A549 (cell line): ENCODE measurements at regions not wholly inside any gene's neighbourhood (a gene's known extent, or its start where the extent isn't known, plus 50 kb on each side); places are given as distances from the start of the nearest gene placed in this dataset.

Source experiments
- ATAC-seq, 2 experiments: fragments of 200-7000 bp in 1 of 2; fragments of >200 bp in 1 of 2; cut with Nextera tagmentation in 1 of 2; cut with Tn5 transposase in 1 of 2; 3 replicates each; pipeline versions ENCODE4 v1.8.0 to v1.9.1; 2018 to 2020; ENCODE audit warnings: mild to moderate bottlenecking in 1 of 2, moderate library complexity in 1 of 2
- CTCF ChIA-PET: fragments of 300-600 bp; sonication (Branson Sonifier 250); formaldehyde crosslinking; extraction: SDS; loops from one replicate; lab custom pipeline; 2021; ENCODE audit warnings: antibody characterized with exemption, inconsistent platforms; lab: Yijun Ruan, JAX
- POLR2A ChIA-PET: fragments of 350-600 bp; formaldehyde crosslinking; extraction: SDS; loops from one replicate; lab custom pipeline; 2021; ENCODE audit warnings: antibody characterized with exemption, inconsistent platforms; lab: Yijun Ruan, JAX
- DNase-seq, 2 experiments: peaks; one replicate each; pipeline versions ENCODE4 v3.0.0 to v3.0.0-alpha.2; 2011 to 2016; ENCODE audit warnings: low read depth in 1 of 2, low spot score in 1 of 2
- FAIRE-seq: peaks from 2 replicates; lab custom pipeline; 2011; peaks lifted over from hg19 to GRCh38; lab: Jason Lieb, UNC
- H3K27ac ChIP-seq, 2 experiments: fragments of >200 bp; sonication (Bioruptor Twin); formaldehyde crosslinking; 3 replicates each; pipeline ENCODE4 v1.5.1; 2016 to 2017
- H3K4me1 ChIP-seq: fragments of >200 bp; sonication (Bioruptor Twin); formaldehyde crosslinking; 3 replicates; pipeline ENCODE4 v1.6.1; 2016
- H3K4me2 ChIP-seq: fragments of >200 bp; sonication (Bioruptor Twin); formaldehyde crosslinking; 3 replicates; pipeline ENCODE4 v1.6.1; 2016
- H3K4me3 ChIP-seq: fragments of >200 bp; sonication (Bioruptor Twin); formaldehyde crosslinking; 3 replicates; pipeline ENCODE4 v1.5.1; 2016
- H3K9me3 ChIP-seq: fragments of >200 bp; sonication (Bioruptor Twin); formaldehyde crosslinking; 3 replicates; pipeline ENCODE4 v1.6.1; 2016
- CBX8 ChIP-seq: fragments of 200-600 bp; sonication (generic); IDR thresholded peaks from 2 replicates; pipeline ENCODE4 v1.6.1; 2016
- CEBPB ChIP-seq, 2 experiments: fragments of >200 bp in 1 of 2; sonication (Bioruptor Twin) in 1 of 2; formaldehyde crosslinking in 1 of 2; IDR thresholded peaks; 2 replicates each; pipeline ENCODE4 v1.6.1; 2012 to 2016
- CHD2 ChIP-seq: fragments of 150-350 bp; IDR thresholded peaks from 2 replicates; pipeline ENCODE4 v1.6.1; 2014; ENCODE audit warnings: low read length; ENCODE audit not compliant: partially characterized antibody
- E2F6 ChIP-seq: IDR thresholded peaks from 2 replicates; pipeline ENCODE4 v1.6.1; 2012; ENCODE audit warnings: low read depth, borderline replicate concordance
- ELK1 ChIP-seq: fragments of 150-350 bp; IDR thresholded peaks from 2 replicates; pipeline ENCODE4 v1.6.1; 2014; ENCODE audit warnings: low read depth, mild to moderate bottlenecking, low read length
- ESRRA ChIP-seq: fragments of 150-350 bp; IDR thresholded peaks from 2 replicates; pipeline ENCODE4 v1.6.1; 2014; ENCODE audit warnings: mild to moderate bottlenecking, low read length, borderline replicate concordance
- HEYL ChIP-seq: fragments of 250-450 bp; sonication (Bioruptor Pico); IDR thresholded peaks from 2 replicates; pipeline ENCODE4 v1.8.0; 2021; ENCODE audit warnings: mild to moderate bottlenecking, moderate library complexity
- HMGXB4 ChIP-seq: fragments of 250-450 bp; sonication (Bioruptor Pico); IDR thresholded peaks from 2 replicates; pipeline ENCODE4 v1.5.0; 2021; ENCODE audit warnings: mild to moderate bottlenecking, moderate library complexity, borderline replicate concordance
- HOXB13 ChIP-seq: fragments of 250-450 bp; sonication (Bioruptor Pico); IDR thresholded peaks from 2 replicates; pipeline ENCODE4 v1.5.0; 2020; ENCODE audit warnings: low read depth, mild to moderate bottlenecking, moderate library complexity
- HOXB5 ChIP-seq: fragments of 250-450 bp; sonication (Bioruptor Pico); IDR thresholded peaks from 2 replicates; pipeline ENCODE4 v1.5.0; 2020; ENCODE audit warnings: mild to moderate bottlenecking, moderate library complexity
- JUN ChIP-seq, 2 experiments: fragments of >200 bp; sonication (Bioruptor Twin); formaldehyde crosslinking; IDR thresholded peaks; 2 replicates in 1 of 2; 3 replicates in 1 of 2; pipeline ENCODE4 v1.6.1; 2016 to 2017
- JUNB ChIP-seq: fragments of >200 bp; sonication (Bioruptor Twin); formaldehyde crosslinking; IDR thresholded peaks from 2 replicates; pipeline ENCODE4 v1.6.1; 2016
- KDM1A ChIP-seq: fragments of 200-600 bp; sonication (generic); IDR thresholded peaks from 2 replicates; pipeline ENCODE4 v1.6.1; 2016; ENCODE audit warnings: low read depth, mild to moderate bottlenecking
- MAFK ChIP-seq: fragments of 450-650 bp; IDR thresholded peaks from 2 replicates; pipeline ENCODE4 v1.6.1; 2014; ENCODE audit not compliant: partially characterized antibody
- NFE2L2 ChIP-seq: fragments of 150-350 bp; conservative IDR thresholded peaks from 2 replicates; pipeline ENCODE4 v1.6.1; 2014; ENCODE audit warnings: low read length
- NR3C1 ChIP-seq: fragments of >200 bp; sonication (Bioruptor Twin); formaldehyde crosslinking; IDR thresholded peaks from 3 replicates; pipeline ENCODE4 v1.6.1; 2017
- PBX3 ChIP-seq: IDR thresholded peaks from 2 replicates; pipeline ENCODE4 v1.6.1; 2012
- RAD21 ChIP-seq, 2 experiments: fragments of >200 bp in 1 of 2; sonication (Bioruptor Twin) in 1 of 2; formaldehyde crosslinking in 1 of 2; IDR thresholded peaks in 1 of 2; conservative IDR thresholded peaks in 1 of 2; 2 replicates in 1 of 2; 3 replicates in 1 of 2; pipeline ENCODE4 v1.6.1; 2012 to 2018; ENCODE audit warnings: inconsistent platforms in 1 of 2
- REST ChIP-seq: fragments of 200-600 bp; sonication (generic); IDR thresholded peaks from 2 replicates; pipeline ENCODE4 v1.6.1; 2016; ENCODE audit warnings: antibody characterized with exemption, mild to moderate bottlenecking, moderate library complexity
- RFX5 ChIP-seq: fragments of 450-650 bp; IDR thresholded peaks from 2 replicates; pipeline ENCODE4 v1.7.1; 2014; ENCODE audit warnings: antibody characterized with exemption, mild to moderate bottlenecking, moderate library complexity
- TFCP2L1 ChIP-seq: fragments of 250-450 bp; sonication (Bioruptor Pico); IDR thresholded peaks from 2 replicates; pipeline ENCODE4 v1.5.0; 2021; ENCODE audit warnings: mild to moderate bottlenecking
- ZNF302 ChIP-seq: fragments of 250-450 bp; sonication (Bioruptor Pico); IDR thresholded peaks from 2 replicates; pipeline ENCODE4 v1.9.0; 2021; ENCODE audit warnings: inconsistent platforms, mild to moderate bottlenecking, moderate library complexity
- WGBS: methylation state at CpG from one replicate; pipeline ENCODE4 v1.1.6; 2017; ENCODE audit errors: missing lambda C conversion rate; 5-methylcytosine and 5-hydroxymethylcytosine counted together

GRCh38 chr18:77984833-77985232 lies 735.2 kb downstream of the GALR1 start:
- H3K9me3 ChIP-seq, result no peaks in the 10 kb centered on the region
- DNase-seq, result no peak
- H3K4me2 ChIP-seq, result no peak overlapping the region
- no peak for FAIRE-seq
- 37% methylated on average over 8 of the region's 8 CpGs for whole genome bisulfite sequencing
- H3K27ac ChIP-seq, result no peak overlapping the region
- no peak for ATAC-seq
- H3K4me1 ChIP-seq, result no peaks in the 10 kb centered on the region
- H3K4me3 ChIP-seq, result no peak overlapping the region
- CTCF ChIA-PET, result no interaction called here
- POLR2A ChIA-PET, result no interaction called here
- TF ChIP-seq RAD21 (conservative IDR thresholded peaks at IDR 0.05 in 1 of 2, IDR thresholded peaks at IDR 0.05 in 1 of 2) (no peak), CBX8 (no peak), MAFK (no peak), HEYL (CRISPR knock-in tag) (no peak), JUN (IDR thresholded peaks at IDR 0.05) (no peak), PBX3 (no peak)
- TF ChIP-seq, all 56 proteins: peak for 0

GRCh38 chr18:77985526-77986281 lies 736.1 kb downstream of the GALR1 start:
- no peak for DNase-seq
- H3K4me1 ChIP-seq, result no peaks in the 10 kb centered on the region
- no peak overlapping the region for H3K27ac ChIP-seq
- CTCF ChIA-PET, result no interaction called here
- H3K4me2 ChIP-seq, result no peak overlapping the region
- H3K9me3 ChIP-seq, result no peaks in the 10 kb centered on the region
- no peak overlapping the region for H3K4me3 ChIP-seq
- no peak for TF ChIP-seq ZNF302 (CRISPR knock-in tag)
- no peak for TF ChIP-seq RAD21 (conservative IDR thresholded peaks at IDR 0.05 in 1 of 2, IDR thresholded peaks at IDR 0.05 in 1 of 2)
- no peak for TF ChIP-seq HOXB5
- TF ChIP-seq ESRRA, result no peak
- TF ChIP-seq CEBPB (IDR thresholded peaks at IDR 0.05), result no peak
- no peak for TF ChIP-seq TFCP2L1
- no peak for TF ChIP-seq HOXB13 (CRISPR knock-in tag)
- no peak for TF ChIP-seq NR3C1
- no peak for TF ChIP-seq ELK1
- no peak for TF ChIP-seq E2F6
- TF ChIP-seq NFE2L2, result no peak
- TF ChIP-seq RFX5, result no peak
- TF ChIP-seq KDM1A, result no peak
- TF ChIP-seq JUNB, result no peak
- no peak for TF ChIP-seq REST
- no peak for TF ChIP-seq HMGXB4 (CRISPR knock-in tag)
- TF ChIP-seq CHD2, result no peak
- TF ChIP-seq JUN (IDR thresholded peaks at IDR 0.05), result no peak
- no peak for TF ChIP-seq HEYL (CRISPR knock-in tag)
- TF ChIP-seq, all 56 proteins: peak for 0
- FAIRE-seq (no peak), ATAC-seq (no peak)
- 16% methylated on average over 14 of the region's 14 CpGs for WGBS
- POLR2A ChIA-PET, result no interaction called here
